Activated CD8-positive, alpha-beta memory T cell treated with anti-CD3 and anti-CD28 coated beads for 4 hours (primary cell): ENCODE measurements at regions not wholly inside any gene's neighbourhood (a gene's known extent, or its start where the extent isn't known, plus 50 kb on each side); places are given as distances from the start of the nearest gene placed in this dataset.

Experiments used
- DNase-seq, 2 donors: peaks; one replicate each; pipeline ENCODE4 v3.0.0-alpha.2; 2020; ENCODE audit warnings: low read depth in 2 of 2

GRCh38 chr14:22478670-22479069 lies 110.4 kb downstream of the DAD1 start:
- DNase-seq: no peak

DNA sequence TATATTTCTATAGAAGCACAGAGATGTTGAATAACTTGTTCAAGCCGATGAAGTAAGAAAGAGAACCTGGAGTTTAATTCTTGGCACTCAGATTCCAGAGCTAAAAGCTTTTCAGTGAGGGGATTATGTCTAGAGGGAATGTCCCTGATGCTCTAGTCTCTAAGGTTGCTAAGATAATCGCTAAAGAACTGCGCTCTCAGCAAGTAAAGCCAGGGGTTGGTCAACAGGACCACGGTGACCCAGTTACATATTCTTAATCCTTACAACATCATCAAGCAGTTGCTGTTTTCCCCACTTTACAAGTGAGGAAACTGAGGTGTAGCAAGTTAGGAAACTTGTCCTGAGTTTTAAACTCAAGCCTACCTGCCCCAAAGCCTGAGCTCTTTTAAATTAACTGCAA lies 110.8 kb downstream of the DAD1 start:
- DNase-seq: no peak

GRCh38 chr14:22477569-22478194 lies 111.3 kb downstream of the DAD1 start:
- DNase-seq: no peak

GRCh38 chr14:22476887-22477286 lies 112.1 kb downstream of the DAD1 start:
- DNase-seq: no peak

DNA sequence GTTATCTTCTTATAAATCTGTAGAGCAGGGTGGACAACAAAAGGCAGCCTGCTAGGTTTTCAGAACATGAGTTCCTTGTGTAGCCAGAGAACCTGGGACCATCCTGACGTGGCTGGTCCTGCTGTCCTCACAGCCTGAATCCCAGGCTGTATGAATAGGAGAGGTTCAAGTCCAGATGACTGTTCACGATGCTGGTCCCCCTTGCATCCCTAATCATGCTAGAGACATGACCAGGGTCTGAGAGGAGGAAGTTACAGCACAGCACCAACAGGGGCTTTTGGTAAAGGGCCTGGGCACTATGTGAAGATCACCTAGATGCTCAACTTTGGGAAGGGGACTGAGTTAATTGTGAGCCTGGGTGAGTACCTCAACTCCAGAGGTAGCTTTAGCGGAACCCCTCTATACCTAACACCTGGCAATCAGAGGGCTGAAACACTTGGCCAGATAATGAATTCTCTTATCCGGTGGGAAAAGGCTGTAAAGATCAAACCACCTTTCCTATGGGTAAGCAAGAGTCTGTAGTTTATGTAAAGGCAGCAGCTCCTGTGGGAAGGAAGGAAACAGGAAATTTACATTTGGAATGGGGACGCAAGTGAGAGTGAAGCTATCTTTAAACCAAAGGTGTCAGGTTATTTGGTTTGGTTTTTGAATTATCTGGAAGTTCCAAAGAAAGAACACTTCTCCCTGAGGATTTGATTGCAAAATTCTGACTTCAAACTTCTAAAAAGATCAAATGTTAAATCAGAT lies 112.8 kb downstream of the DAD1 start:
- DNase-seq: no peak

- DNase-seq: no peak
These were observed 113.6 kb downstream of the DAD1 start for GRCh38 chr14:22475381-22475780.

DNA sequence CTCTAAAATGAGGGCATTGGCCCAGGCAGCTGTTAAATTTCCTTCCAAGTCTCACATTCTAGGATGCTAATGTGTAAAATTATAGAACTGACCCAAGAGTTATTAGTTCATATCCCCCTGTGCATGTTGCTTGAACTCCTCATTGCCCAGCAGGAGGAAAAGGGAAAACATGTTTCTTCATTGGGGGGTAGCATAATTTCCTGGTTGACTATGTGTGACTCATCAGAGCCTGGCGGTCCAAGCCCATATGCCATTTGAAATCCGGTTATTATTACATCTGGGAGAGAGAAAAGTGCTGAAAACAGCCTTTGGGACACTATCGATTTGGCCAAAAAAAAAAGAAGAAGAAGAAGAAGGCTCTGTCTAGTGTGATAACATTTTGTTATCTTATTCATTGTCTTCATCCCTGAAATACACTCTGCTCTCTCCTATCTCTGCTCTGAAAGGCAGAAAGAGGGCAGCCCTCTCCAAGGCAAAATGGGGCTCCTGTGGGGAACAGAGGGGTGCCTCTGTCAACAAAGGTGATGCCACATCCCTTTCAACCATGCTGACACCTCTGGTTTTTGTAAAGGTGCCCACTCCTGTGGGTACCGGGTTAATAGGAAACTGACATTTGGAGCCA lies 114.2 kb downstream of the DAD1 start:
- no peak for DNase-seq

GRCh38 chr14:22472935-22473854 lies 115.8 kb downstream of the DAD1 start:
- no peak for DNase-seq

GRCh38 chr14:22472466-22472865 lies 116.6 kb downstream of the DAD1 start:
- DNase-seq: no peak

DNA sequence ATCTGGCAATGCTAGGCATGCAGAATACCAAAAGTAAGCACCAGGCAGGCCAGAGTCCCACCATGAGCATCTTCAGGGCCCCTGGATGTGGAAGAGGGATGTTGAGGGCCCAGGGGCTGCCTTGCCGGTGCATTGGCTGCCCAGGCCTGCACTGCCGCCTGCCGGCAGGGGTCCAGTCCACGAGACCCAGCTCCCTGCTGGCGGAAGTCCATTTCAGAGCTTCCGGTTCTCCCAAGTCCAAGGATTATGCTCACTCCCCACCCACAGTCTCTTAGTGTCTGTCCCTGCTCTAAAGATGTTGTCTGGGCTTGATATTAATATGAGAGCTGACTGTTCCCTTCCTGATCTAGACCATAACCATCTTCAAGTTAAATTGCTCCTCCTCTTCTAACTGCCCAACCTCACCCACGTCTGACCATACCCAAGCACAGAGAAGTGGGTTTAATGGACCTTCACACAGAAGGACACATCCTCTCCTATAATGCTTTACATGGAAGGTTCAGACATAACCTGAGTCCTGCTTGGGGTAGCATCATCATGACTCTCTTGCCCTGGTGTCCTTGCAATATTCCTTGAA lies 117.4 kb downstream of the DAD1 start:
- DNase-seq: no peak

- DNase-seq: no peak
These were observed 119.3 kb downstream of the DAD1 start for GRCh38 chr14:22469538-22470303.

GRCh38 chr14:22468830-22469229 lies 120.2 kb downstream of the DAD1 start:
- no peak for DNase-seq

GRCh38 chr14:22466491-22466890 lies 122.5 kb downstream of the DAD1 start:
- no peak for DNase-seq

GRCh38 chr14:22465201-22465840 lies 123.7 kb downstream of the DAD1 start:
- no peak for DNase-seq

DNA sequence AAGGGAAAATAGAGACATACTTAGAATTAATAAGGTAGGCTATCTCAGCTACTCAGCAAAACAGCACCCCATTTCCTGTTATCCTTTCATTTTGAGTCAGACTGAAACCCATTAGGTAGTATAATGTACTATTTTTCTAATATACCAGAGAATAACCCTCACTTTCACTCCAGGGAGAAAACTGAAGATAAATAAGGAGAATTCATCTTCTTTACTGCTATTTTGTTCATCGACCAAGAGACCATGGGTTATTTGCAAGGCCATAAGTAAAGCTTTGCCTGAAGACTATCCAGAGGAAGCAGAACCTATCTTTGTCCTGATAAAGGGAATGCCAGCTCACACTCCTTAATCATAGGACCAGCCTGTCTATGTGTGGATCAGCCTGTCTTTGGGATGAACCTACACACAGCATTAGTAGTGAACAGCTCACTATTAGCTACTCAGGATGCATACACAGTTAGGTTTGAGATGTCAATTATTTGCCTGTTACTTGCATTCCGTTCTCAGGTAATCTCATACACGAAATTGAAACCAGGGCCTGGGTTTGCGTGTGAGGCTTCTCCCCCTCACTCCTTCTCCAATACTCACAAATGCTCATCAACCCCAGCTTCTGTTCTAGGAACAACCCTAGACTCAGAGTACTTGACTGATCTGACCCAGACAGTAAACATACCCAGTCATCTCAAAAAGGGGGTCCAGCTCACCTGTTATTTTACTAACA lies 124.4 kb downstream of the DAD1 start:
- DNase-seq: no peak

DNA sequence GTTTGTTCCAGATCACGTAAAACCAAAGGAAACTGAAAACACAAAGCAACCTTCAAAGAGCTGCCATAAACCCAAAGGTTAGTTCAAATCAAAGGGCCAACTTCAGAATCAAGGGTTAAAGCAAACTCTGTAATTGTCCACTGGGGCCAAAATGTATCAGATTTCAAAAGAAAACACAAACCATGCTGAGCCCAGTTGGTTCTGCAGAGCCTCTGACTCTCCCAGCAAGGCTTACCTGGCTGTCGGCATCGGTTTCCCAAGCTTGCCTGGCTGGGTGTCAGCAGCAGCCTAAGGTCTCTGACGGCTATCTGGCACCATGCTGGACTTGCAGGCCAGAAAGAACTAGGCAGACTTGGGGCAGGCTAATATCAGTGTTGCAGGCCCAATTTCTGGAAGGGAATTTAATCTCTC lies 125.3 kb downstream of the DAD1 start:
- no peak for DNase-seq

- DNase-seq: no peak
These were observed 126.1 kb downstream of the DAD1 start for GRCh38 chr14:22462923-22463322.

- no peak for DNase-seq
These were observed 128.4 kb downstream of the DAD1 start for GRCh38 chr14:22460461-22461195.

DNA sequence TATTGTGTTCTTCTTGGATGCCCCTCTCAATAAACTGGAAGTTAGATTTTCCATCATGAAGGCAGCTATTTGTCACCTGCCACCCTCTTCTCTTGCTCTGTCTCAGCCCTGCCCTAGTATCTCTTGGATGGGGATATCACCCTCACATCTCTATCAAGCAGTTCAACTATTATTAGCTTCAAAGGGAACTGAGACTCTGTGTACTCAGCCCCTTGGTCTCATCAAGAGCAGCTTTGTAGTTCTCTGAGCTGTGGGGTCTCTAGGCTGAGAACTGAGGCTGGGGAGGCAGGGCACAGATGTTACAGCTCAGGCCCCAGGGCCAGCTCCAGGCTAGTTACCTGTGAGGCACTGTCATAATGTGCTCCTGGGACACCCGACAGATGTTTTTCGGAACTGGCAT lies 130.3 kb downstream of the DAD1 start:
- DNase-seq: no peak
